K562 (cell line): ENCODE measurements at regions not wholly inside any gene's neighbourhood (a gene's known extent, or its start where the extent isn't known, plus 50 kb on each side); places are given as distances from the start of the nearest gene placed in this dataset.

Experiments
- ATAC-seq: fragments of 200-7000 bp; cut with Tn5 transposase; 3 replicates; pipeline ENCODE4 v1.9.1; 2020; ENCODE audit warnings: moderate library complexity
- BruUV-seq: library from RNA; stranded (reverse); fragments of 400-500 nt; replicated peaks from 2 replicates; lab custom pipeline; 2021; lab: Mats Ljungman, UMichigan
- CTCF ChIA-PET: fragments of 300-600 bp; formaldehyde crosslinking; extraction: SDS; loops from one replicate; lab custom pipeline; 2021; ENCODE audit warnings: low intra/inter-chr PET ratio; lab: Yijun Ruan, JAX
- POLR2A ChIA-PET: fragments of 300-600, 350-650 bp; sonication (Branson Sonifier 250); formaldehyde crosslinking; extraction: SDS; loops from one replicate; lab custom pipeline; 2021; ENCODE audit warnings: antibody characterized with exemption, inconsistent platforms; lab: Yijun Ruan, JAX
- DNase-seq, 4 experiments: peaks; one replicate each; pipeline versions ENCODE4 v3.0.0 to v3.0.0-alpha.2; 2011 to 2018; ENCODE audit warnings: low spot score in 3 of 4, mixed read lengths in 3 of 4; ENCODE audit errors: extremely low read depth in 1 of 4
- FAIRE-seq: peaks from 2 replicates; lab custom pipeline; 2011; peaks lifted over from hg19 to GRCh38; lab: Jason Lieb, UNC
- H2AFZ ChIP-seq: 2 replicates; pipeline ENCODE4 v1.6.0; 2011; ENCODE audit warnings: low read depth, low read length, control low read depth, inconsistent platforms
- H3K27ac ChIP-seq: fragments of 200-600 bp; 3 replicates; pipeline ENCODE4 v1.8.0; 2011; ENCODE audit warnings: low read depth, mild to moderate bottlenecking, control low read depth, inconsistent platforms, low read length, moderate library complexity, mixed read lengths; ENCODE audit errors: extremely low read depth
- H3K27me3 ChIP-seq, 2 experiments: fragments of 300-600 bp in 1 of 2; 2 replicates in 1 of 2; 3 replicates in 1 of 2; pipeline versions ENCODE4 v1.6.0 to v1.8.0; 2011; ENCODE audit warnings: inconsistent platforms in 2 of 2, low read length in 2 of 2, mild to moderate bottlenecking in 1 of 2, mixed read lengths in 1 of 2, moderate library complexity in 1 of 2; ENCODE audit not compliant: control insufficient read depth in 2 of 2, insufficient read depth in 2 of 2
- H3K36me3 ChIP-seq: fragments of 300-600 bp; 3 replicates; pipeline ENCODE4 v1.8.0; 2011; ENCODE audit warnings: mild to moderate bottlenecking, low read length, inconsistent platforms; ENCODE audit not compliant: control insufficient read depth, insufficient read depth
- H3K4me1 ChIP-seq, 2 experiments: fragments of 200-600 bp in 1 of 2; replicated peaks in 1 of 2; 2 replicates in 1 of 2; 3 replicates in 1 of 2; pipeline versions ENCODE4 v1.5.1 to v1.8.0; 2011; ENCODE audit warnings: inconsistent platforms in 2 of 2, low read length in 2 of 2, mild to moderate bottlenecking in 1 of 2, mixed read lengths in 1 of 2, moderate library complexity in 1 of 2; ENCODE audit not compliant: control insufficient read depth in 2 of 2, insufficient read depth in 2 of 2
- H3K4me2 ChIP-seq: 2 replicates; pipeline ENCODE4 v1.6.1; 2011; ENCODE audit warnings: low read length, control low read depth, inconsistent platforms, mixed read lengths; ENCODE audit not compliant: insufficient read depth
- H3K4me3 ChIP-seq: fragments of 200-600 bp; sonication (generic), shearing (Covaris generic); 2 replicates; pipeline ENCODE4 v1.5.1; 2016; ENCODE audit warnings: control low read depth, inconsistent platforms
- H3K79me2 ChIP-seq: fragments of 200-600 bp; 3 replicates; pipeline ENCODE4 v1.8.0; 2011; ENCODE audit warnings: low read length, inconsistent platforms; ENCODE audit not compliant: control insufficient read depth, insufficient read depth
- H3K9ac ChIP-seq, 2 experiments: 2 replicates each; pipeline versions ENCODE4 v1.6.0 to v1.6.1; 2011; ENCODE audit warnings: low read depth in 2 of 2, low read length in 2 of 2, control low read depth in 1 of 2, inconsistent platforms in 1 of 2, mild to moderate bottlenecking in 1 of 2, mixed read lengths in 1 of 2; ENCODE audit not compliant: insufficient read depth in 1 of 2
- H3K9me1 ChIP-seq: one replicate; pipeline ENCODE4 v1.6.0; 2011; ENCODE audit warnings: inconsistent platforms, mild to moderate bottlenecking, low read length, moderate library complexity; ENCODE audit not compliant: control insufficient read depth, insufficient read depth
- H3K9me3 ChIP-seq: replicated peaks from 2 replicates; pipeline ENCODE4 v1.5.1; 2011; ENCODE audit warnings: low read depth, low read length, inconsistent platforms; ENCODE audit not compliant: control insufficient read depth, insufficient read depth
- H4K20me1 ChIP-seq: replicated peaks from 2 replicates; pipeline ENCODE4 v1.6.1; 2011; ENCODE audit warnings: low read length, inconsistent platforms, mixed read lengths; ENCODE audit not compliant: control insufficient read depth, insufficient read depth
- CEBPB ChIP-seq: fragments of 450-650 bp; IDR thresholded peaks from 2 replicates; pipeline ENCODE4 v1.6.1; 2016; ENCODE audit warnings: missing genetic modification characterization, missing compliant biosample characterization
- CREB3 ChIP-seq: fragments of 450-650 bp; conservative IDR thresholded peaks from 2 replicates; pipeline ENCODE4 v1.6.1; 2016; ENCODE audit warnings: missing genetic modification characterization, low read depth, mild to moderate bottlenecking, missing compliant biosample characterization, moderate library complexity
- ETV5 ChIP-seq: sonication (generic); formaldehyde crosslinking; IDR thresholded peaks from 2 replicates; pipeline ENCODE4 v1.4.0; 2020; ENCODE audit warnings: low read depth, mild to moderate bottlenecking, missing genetic modification reagents
- ILK ChIP-seq: fragments of 450-650 bp; IDR thresholded peaks from 2 replicates; pipeline ENCODE4 v1.6.1; 2016; ENCODE audit warnings: missing genetic modification characterization, low read depth, mild to moderate bottlenecking, missing compliant biosample characterization, moderate library complexity, borderline replicate concordance
- MECOM ChIP-seq: fragments of 250-450 bp; sonication (Bioruptor Pico); IDR thresholded peaks from 2 replicates; pipeline ENCODE4 v1.8.0; 2022; ENCODE audit warnings: inconsistent platforms
- PURB ChIP-seq: sonication (generic); formaldehyde crosslinking; IDR thresholded peaks from 2 replicates; pipeline ENCODE4 v1.9.0; 2021; ENCODE audit warnings: low read depth, mild to moderate bottlenecking, missing genetic modification reagents
- SMAD1 ChIP-seq: fragments of 150-350 bp; IDR thresholded peaks from 2 replicates; pipeline ENCODE4 v1.6.1; 2014; ENCODE audit warnings: low read length, low read depth; ENCODE audit not compliant: partially characterized antibody
- ZNF12 ChIP-seq: sonication (generic); formaldehyde crosslinking; IDR thresholded peaks from 2 replicates; pipeline ENCODE4 v1.4.0; 2020; ENCODE audit warnings: mild to moderate bottlenecking, missing genetic modification reagents
- ZNF3 ChIP-seq: fragments of 250-450 bp; sonication (Bioruptor Pico); IDR thresholded peaks from 2 replicates; pipeline ENCODE4 v1.5.0; 2021; ENCODE audit warnings: mild to moderate bottlenecking, moderate library complexity
- ZNF668 ChIP-seq: fragments of 250-450 bp; sonication (Bioruptor Pico); IDR thresholded peaks from 2 replicates; pipeline ENCODE4 v1.8.0; 2022; ENCODE audit warnings: mild to moderate bottlenecking, inconsistent platforms
- ZNF778 ChIP-seq: fragments of 450-650 bp; formaldehyde crosslinking; IDR thresholded peaks from 2 replicates; pipeline ENCODE4 v1.4.0; 2020; ENCODE audit warnings: mild to moderate bottlenecking, moderate library complexity
- ZNF780A ChIP-seq: fragments of 250-450 bp; sonication (Bioruptor Pico); IDR thresholded peaks from 2 replicates; pipeline ENCODE4 v1.5.0; 2021; ENCODE audit warnings: mild to moderate bottlenecking
- WGBS: fragments of 100-300 bp; shearing (Covaris generic); methylation state at CpG from one replicate; pipeline ENCODE4 v1.1.6; 2016; ENCODE audit warnings: low coverage, mixed read lengths; ENCODE audit not compliant: insufficient coverage; ENCODE audit errors: missing lambda C conversion rate; 5-methylcytosine and 5-hydroxymethylcytosine counted together
- in situ Hi-C: fragments of 300-500 bp; cut with MboI; formaldehyde crosslinking; loops from 4 replicates; pipeline ENCODE4 v1.15.0; 2018; ENCODE audit warnings: inconsistent platforms, mixed read lengths
- intact Hi-C: fragments of 100-400 bp; cut with micrococcal nuclease; formaldehyde crosslinking; loops from 2 replicates; pipeline ENCODE4 v1.14.2; 2022
- TF ChIP-seq, protein P1 (sequence below), 2 experiments: fragments of 450-650 bp in 1 of 2; sonication (generic) in 1 of 2; formaldehyde crosslinking in 1 of 2; IDR thresholded peaks; 2 replicates each; pipeline versions ENCODE4 v1.7.1 to v1.9.0; 2016 to 2022; ENCODE audit warnings: inconsistent platforms in 1 of 2, mild to moderate bottlenecking in 1 of 2, missing genetic modification reagents in 1 of 2

DNA sequence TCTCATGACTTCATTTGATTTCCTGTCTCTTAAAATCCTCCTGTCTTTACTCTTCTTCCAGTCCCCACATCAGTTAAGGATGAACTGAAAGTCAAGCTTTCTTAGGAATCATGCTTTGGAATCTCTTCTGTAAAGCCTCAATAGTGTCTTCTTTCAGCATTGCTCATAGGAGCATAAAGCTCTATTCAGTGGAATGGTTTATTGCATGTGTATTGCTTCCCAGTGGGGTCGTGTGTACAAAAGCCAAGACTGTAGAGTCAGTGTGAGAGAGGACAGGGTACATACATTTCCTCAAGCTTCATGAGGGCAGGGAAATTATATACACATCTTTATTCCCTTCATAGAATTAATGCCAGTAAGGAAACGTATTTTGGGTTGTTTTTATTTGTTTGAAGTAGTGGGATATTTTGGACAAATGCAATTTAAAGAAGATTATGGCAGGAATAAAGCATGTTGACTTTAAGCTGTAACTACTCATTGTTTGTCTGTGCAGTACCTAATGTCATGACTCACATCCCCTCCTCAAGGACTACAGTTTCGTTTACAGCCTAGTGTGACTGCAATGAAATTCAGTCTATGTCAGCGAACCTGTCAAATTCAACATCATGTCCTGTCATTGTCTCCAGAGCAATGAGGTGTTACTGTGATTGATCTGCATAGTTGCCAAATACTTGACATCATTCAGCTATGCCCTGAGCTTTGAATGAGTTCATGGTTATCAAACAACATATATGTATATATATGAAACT, 2164.2 kb downstream of the NCAM2 start:
- in situ Hi-C loops (no loop called here), intact Hi-C loops (no loop called here)
- BruUV-seq: no TSS peak
- FAIRE-seq (no peak), DNase-seq (no peak), ATAC-seq (no peak)
- no peaks in the 10 kb centered on the region for H4K20me1 ChIP-seq
- ChIA-PET POLR2A (no interaction called here), CTCF (no interaction called here)
- H3K27ac ChIP-seq: no peak overlapping the region
- no peaks in the 10 kb centered on the region for H3K27me3 ChIP-seq
- H3K9me3 ChIP-seq: no peaks in the 10 kb centered on the region; the same call in 1 of the 2 replicates
- H3K4me2 ChIP-seq: no peak overlapping the region
- no peaks in the 10 kb centered on the region for H3K79me2 ChIP-seq
- no peak overlapping the region for H3K9ac ChIP-seq
- no peak overlapping the region for H3K4me3 ChIP-seq
- no peaks in the 10 kb centered on the region for H3K4me1 ChIP-seq
- no peaks in the 10 kb centered on the region for H3K9me1 ChIP-seq
- no peaks in the 10 kb centered on the region for H3K36me3 ChIP-seq
- H2AFZ ChIP-seq: no peak overlapping the region
- 2% methylated on average over 4 of the region's 4 CpGs for WGBS
- TF ChIP-seq CREB3 (tag) (no peak), MECOM (CRISPR knock-in tag) (no peak), ILK (tag) (no peak), ZNF12 (CRISPR knock-in tag) (no peak), CEBPB (no peak), ZNF778 (CRISPR knock-in tag) (no peak), SMAD1 (no peak), PURB (CRISPR knock-in tag) (no peak), ZNF3 (CRISPR knock-in tag) (no peak), ETV5 (CRISPR knock-in tag) (no peak), ZNF668 (CRISPR knock-in tag) (no peak), ZNF780A (CRISPR knock-in tag) (no peak)
- TF ChIP-seq, protein P1, sequence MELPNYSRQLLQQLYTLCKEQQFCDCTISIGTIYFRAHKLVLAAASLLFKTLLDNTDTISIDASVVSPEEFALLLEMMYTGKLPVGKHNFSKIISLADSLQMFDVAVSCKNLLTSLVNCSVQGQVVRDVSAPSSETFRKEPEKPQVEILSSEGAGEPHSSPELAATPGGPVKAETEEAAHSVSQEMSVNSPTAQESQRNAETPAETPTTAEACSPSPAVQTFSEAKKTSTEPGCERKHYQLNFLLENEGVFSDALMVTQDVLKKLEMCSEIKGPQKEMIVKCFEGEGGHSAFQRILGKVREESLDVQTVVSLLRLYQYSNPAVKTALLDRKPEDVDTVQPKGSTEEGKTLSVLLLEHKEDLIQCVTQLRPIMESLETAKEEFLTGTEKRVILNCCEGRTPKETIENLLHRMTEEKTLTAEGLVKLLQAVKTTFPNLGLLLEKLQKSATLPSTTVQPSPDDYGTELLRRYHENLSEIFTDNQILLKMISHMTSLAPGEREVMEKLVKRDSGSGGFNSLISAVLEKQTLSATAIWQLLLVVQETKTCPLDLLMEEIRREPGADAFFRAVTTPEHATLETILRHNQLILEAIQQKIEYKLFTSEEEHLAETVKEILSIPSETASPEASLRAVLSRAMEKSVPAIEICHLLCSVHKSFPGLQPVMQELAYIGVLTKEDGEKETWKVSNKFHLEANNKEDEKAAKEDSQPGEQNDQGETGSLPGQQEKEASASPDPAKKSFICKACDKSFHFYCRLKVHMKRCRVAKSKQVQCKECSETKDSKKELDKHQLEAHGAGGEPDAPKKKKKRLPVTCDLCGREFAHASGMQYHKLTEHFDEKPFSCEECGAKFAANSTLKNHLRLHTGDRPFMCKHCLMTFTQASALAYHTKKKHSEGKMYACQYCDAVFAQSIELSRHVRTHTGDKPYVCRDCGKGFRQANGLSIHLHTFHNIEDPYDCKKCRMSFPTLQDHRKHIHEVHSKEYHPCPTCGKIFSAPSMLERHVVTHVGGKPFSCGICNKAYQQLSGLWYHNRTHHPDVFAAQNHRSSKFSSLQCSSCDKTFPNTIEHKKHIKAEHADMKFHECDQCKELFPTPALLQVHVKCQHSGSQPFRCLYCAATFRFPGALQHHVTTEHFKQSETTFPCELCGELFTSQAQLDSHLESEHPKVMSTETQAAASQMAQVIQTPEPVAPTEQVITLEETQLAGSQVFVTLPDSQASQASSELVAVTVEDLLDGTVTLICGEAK (IDR thresholded peaks at IDR 0.05): no peak
- TF ChIP-seq, protein P1 (CRISPR knock-in tag; IDR thresholded peaks at IDR 0.05): no peak
